ENCODE measurements at regions not wholly inside any gene's neighbourhood (a gene's known extent, or its start where the extent isn't known, plus 50 kb on each side); places are given as distances from the start of the nearest gene placed in this dataset.
"Not testable (repeated sequence)": the region's sequence is repeated elsewhere in the genome, so short reads cannot be mapped to it uniquely, and the experiment has no call there.

DNA sequence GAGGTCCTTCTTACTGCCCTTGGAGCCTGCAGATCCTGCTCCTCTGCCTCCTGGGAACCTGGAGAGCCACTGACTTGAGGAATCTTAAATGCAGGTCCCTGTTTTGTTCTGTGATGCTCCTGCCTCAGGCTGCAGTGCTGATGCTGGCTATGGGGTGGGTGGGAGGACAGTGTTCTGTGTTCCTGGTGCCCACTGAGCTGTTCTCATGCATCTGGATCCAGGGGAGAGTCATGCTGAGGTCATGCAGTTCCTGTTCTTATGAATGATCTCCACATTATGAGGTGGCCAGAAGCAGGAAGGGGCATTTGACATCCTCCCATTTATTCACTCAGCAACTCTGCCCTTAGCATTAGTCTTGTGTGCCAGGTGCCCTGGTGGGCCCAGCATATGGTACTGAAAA lies 113.5 kb upstream of the KCNJ18 start:
- not testable (repeated sequence) for TF ChIP-seq ZNF274 (IDR thresholded peaks at IDR 0.05; ENCODE audit: low read depth, low read length); SUZ12 (IDR thresholded peaks at IDR 0.05; ENCODE audit: extremely low read depth, insufficient read depth, insufficient read length); YY1 (IDR thresholded peaks at IDR 0.05; ENCODE audit: insufficient read depth, insufficient read length)

All from NT2/D1 (cell line).